NCI-H2029 treated with DMSO at 0.1 percent for 48 hours (cell line): ENCODE measurements at regions not wholly inside any gene's neighbourhood (a gene's known extent, or its start where the extent isn't known, plus 50 kb on each side); places are given as distances from the start of the nearest gene placed in this dataset.

Experiments used
- DNase-seq: peaks from one replicate; lab custom pipeline; 2025; lab: John Stamatoyannopoulos, UW

GRCh38 chr3:117181222-117181621, 471.6 kb downstream of the TUSC7 start:
- no peak for DNase-seq

GRCh38 chr3:117184574-117184973, 475.0 kb downstream of the TUSC7 start:
- no peak for DNase-seq

GRCh38 chr3:117191245-117191644, 481.7 kb downstream of the TUSC7 start:
- DNase-seq = no peak

- DNase-seq = no peak
These were observed 483.3 kb downstream of the TUSC7 start for GRCh38 chr3:117192888-117193287.

DNA sequence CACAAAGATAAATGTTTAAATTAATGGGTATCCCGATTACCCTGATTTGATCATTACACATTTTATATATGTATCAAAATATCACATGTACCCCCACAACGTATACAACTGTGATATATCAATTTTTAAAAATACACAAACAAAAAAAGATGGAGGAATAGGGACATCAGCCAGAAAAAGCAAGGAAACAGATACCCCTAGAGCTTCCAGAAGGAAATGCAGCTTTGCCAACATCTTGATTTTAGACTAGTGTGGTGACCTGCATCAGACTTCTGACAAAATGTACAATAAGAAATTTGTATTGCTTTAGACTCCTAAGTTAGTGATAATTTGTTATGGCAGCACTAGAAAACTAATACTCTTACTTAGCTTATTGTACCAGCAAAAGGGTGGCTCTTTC, 483.8 kb downstream of the TUSC7 start:
- DNase-seq = no peak

- no peak for DNase-seq
These were observed 485.5 kb downstream of the TUSC7 start for GRCh38 chr3:117195034-117195433.

GRCh38 chr3:117200962-117201361, 491.4 kb downstream of the TUSC7 start:
- no peak for DNase-seq

GRCh38 chr3:117201901-117202774, 492.6 kb downstream of the TUSC7 start:
- DNase-seq = no peak

DNA sequence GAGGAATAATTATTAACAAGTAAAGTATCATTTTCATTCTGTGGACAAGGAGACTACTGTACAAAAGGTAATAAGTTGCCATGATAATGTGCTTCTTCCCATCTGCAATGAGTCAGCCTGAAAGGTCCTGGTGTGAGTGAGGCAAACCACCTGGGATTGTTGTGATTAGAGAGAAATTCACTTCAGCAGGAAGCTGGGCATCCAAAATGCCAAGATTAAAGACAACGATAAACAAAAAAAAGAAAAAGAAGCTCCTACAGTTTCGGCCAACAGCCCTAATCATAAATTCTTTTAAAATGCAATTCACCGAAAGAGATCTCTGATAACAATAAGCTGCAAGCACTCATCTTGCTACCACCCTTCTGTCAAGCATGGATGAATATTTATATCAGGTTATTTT, 507.8 kb downstream of the TUSC7 start:
- DNase-seq = no peak

DNA sequence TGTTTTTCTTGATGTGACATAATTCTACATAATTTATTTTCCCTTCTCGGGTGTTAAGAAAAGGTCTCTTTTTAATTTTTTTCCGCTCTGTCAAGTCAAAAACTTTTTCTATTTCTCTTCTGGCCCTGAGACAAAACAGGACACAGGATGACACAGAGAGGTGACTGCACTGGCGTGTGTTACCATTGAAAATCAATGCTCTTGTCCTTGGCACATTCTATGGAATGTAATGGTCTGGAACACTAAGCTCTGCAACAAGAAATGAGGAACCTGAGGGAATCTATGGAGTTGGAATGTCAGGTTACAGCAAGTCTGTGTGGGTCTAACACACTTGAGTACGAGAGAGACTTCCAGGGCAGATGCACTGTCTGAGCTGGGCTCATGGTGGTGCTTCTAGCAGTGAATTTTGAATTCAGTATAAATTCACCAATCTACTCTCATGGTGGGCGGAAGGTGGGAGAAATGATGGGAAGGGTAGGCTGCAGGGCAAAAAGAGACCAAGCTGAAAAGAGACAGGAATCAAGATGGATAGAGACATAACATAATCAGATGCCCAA, 508.3 kb downstream of the TUSC7 start:
- DNase-seq = no peak

- DNase-seq = no peak
These were observed 509.1 kb downstream of the TUSC7 start for GRCh38 chr3:117218641-117219048.

GRCh38 chr3:117219296-117219695, 509.7 kb downstream of the TUSC7 start:
- DNase-seq = no peak

DNA sequence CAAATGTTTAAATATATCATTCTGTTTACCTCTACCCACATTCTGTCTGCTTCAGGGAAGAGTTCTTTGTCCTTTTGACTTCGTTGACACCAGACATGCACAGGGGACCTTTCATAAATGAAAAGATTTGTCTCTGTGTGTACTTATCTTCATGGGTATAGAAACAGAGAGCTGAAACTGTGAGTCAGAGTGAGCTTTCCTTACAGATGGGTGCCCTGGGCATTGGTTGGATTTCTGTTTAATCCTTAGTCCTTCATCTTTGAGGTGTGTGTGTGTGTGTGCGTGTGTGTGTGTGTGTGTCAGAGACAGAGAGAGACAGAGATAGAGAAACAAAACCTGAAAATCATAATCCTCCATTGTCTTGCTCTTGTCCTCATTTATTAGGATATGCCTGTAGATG, 517.4 kb downstream of the TUSC7 start:
- DNase-seq = no peak

DNA sequence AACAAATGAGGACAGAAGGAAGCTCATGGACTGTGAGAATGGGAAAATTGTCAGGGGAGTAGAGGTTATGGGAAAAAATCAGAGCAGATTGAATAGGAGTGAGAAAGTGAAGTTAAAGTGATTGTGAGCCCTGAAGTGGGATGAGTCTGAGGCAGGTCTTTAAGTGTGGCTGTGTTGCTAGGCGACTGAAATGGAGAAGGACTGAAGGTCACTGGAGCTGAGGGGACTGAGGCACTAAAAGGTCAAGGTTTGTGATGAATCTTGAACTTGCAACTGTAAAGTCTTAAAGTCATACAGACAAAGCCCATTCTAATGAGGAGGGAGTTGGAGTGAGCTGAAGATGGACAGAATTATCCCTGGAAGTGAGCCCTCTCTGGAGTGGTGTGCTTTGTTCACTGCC, 518.9 kb downstream of the TUSC7 start:
- no peak for DNase-seq

DNA sequence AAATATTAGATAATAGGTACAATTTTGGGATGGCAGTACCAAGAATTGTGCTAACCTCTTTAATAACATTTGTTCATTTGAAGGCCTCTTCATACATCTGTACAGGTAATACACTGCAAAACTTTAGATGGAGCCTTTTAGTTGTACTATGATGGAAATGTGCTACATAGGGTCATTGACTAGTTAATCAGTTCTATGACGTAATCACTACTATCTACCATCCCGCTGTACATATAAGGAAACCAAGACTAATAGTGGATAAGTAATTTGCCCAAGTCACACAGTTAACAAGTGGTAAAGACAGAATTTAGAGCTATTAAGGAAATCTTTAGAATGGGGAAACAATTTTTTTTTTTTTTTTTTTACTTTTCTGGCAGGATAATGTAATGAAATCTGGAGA, 521.3 kb downstream of the TUSC7 start:
- DNase-seq = no peak

DNA sequence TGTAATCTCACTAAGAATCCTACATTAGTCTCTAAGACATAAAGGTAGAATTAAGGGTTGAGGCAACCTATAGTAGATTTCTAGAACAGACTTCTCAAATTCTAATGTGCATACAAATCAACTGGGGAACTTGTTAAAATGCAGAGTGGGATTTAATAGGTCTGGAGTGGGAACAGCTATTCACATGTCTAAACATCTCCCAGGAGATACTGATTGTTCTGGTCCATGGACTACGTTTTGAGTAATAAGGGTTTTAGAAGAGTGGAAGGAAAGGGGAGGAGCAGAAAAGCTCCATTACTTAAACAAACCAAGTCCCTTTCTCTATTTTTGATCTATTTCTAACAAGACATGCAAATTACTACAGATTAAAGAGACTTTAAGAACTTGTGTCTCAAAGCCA, 524.8 kb downstream of the TUSC7 start:
- no peak for DNase-seq

GRCh38 chr3:117235304-117235703, 525.7 kb downstream of the TUSC7 start:
- DNase-seq = no peak

DNA sequence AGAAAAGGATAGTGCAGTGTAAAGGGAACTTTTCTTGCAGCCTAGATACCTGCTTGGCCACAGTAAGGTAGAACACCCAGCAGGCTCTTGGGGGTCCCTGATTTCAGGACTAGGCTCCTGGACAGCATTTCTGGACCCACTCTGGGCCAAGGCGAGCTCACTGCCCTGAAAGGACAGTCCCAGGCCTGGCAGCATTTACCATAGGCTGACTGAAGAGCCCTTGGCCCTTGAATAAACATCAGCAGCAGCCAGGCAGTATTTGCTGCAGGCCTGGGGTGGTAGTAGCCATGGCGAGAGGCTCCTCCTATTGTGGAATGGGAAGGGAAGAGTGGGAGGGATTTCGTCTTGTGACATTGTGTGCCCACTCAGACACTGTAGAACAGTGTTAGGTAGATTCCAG, 529.2 kb downstream of the TUSC7 start:
- peak; percentile 25 for DNase-seq

DNA sequence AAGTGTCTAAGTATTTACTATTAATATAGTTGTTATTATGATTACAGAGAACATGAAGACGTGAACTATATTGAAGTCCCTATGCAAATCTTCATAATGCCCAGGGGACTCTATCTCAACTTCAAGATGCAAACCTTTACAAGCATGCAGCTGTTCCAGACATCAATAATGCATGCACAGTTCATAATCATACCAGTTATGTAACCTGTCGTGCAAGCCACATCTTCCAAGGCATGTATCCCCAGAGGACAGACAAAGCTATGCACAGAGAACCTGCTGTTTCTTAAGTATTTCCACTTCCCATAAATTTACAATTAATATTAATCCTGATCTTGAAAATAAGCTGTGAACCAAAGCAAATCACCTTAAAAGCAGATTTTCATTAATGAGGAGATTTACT, 534.1 kb downstream of the TUSC7 start:
- DNase-seq = no peak

DNA sequence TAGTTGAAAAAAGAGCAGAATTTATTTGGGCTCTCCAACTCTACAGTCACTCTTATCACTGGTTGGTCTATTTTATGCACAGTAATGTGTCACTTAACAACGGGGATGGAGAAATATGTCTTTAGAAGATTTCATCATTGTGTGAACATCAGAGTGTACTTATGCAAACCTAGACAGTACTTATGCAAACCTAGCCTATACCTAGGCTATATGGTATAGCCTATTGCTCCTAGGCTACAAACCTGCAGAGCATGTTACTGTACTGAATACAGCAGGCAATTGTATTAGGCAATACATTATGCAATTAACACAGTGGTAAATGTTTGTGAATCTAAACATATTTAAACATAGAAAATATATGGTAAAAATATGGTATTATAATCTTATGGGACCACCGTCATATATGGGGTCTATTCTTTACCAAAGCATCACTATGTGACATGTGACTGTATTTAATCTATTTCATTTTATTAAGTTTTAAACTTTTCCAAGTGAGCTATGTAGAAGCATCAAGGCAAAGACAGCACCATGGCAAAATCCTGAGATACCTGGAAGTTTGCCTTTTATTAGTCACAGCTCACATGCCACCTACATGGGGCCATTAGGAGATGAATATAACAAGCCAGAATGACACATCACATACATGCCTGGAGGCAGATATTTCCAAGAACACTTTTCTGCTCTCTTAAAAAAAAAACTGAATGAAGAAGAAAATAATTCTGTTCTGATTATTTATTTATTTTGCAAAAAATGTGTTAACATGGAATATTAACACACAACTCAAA, 537.4 kb downstream of the TUSC7 start:
- DNase-seq = no peak

DNA sequence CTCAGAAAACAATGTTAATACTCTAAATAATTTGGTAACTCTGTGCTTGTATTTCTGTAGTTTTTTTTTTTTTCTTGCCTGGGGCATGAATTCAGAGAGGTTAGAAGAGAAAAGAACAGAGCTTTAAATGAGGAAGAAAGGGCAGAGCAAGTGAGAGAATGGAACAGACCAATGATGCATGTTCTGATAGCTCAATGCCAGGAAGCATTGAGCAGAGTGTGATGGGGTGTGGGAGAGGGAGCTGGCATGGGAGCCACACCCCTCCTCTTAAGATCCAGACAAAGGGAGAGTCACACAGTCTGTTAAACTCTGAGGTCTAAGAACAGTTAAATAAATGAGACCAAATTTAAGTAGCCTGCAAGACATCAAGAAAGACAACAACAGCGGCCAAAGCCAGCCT, 538.6 kb downstream of the TUSC7 start:
- DNase-seq = no peak

GRCh38 chr3:117252208-117252607, 542.6 kb downstream of the TUSC7 start:
- DNase-seq = no peak

GRCh38 chr3:117252651-117253050, 543.1 kb downstream of the TUSC7 start:
- no peak for DNase-seq
